T-helper 1 cell treated with Interleukin-12 subunit alpha and Interleukin-12 subunit beta and Interleukin-4 antibody, amounts not matched to agents 30 μg/mL and 1 μg/mL, for 36 hours (primary cell): ENCODE measurements at regions not wholly inside any gene's neighbourhood (a gene's known extent, or its start where the extent isn't known, plus 50 kb on each side); places are given as distances from the start of the nearest gene placed in this dataset.

Experiments used
- H3K27ac Mint-ChIP-seq: one replicate; pipeline ENCODE4 v1.8.0; 2021; ENCODE audit warnings: mild to moderate bottlenecking, mixed read lengths
- H3K27me3 Mint-ChIP-seq: one replicate; pipeline ENCODE4 v1.8.0; 2021; ENCODE audit warnings: low read depth, mixed read lengths
- H3K36me3 Mint-ChIP-seq: one replicate; pipeline ENCODE4 v1.8.0; 2021; ENCODE audit warnings: low read depth, mixed read lengths
- H3K4me1 Mint-ChIP-seq: one replicate; pipeline ENCODE4 v1.8.0; 2021; ENCODE audit warnings: low read depth, mixed read lengths
- H3K4me3 Mint-ChIP-seq: one replicate; pipeline ENCODE4 v1.8.0; 2021; ENCODE audit warnings: mild to moderate bottlenecking, moderate library complexity, mixed read lengths
- H3K9me3 Mint-ChIP-seq: one replicate; pipeline ENCODE4 v1.8.0; 2021; ENCODE audit warnings: mixed read lengths

DNA sequence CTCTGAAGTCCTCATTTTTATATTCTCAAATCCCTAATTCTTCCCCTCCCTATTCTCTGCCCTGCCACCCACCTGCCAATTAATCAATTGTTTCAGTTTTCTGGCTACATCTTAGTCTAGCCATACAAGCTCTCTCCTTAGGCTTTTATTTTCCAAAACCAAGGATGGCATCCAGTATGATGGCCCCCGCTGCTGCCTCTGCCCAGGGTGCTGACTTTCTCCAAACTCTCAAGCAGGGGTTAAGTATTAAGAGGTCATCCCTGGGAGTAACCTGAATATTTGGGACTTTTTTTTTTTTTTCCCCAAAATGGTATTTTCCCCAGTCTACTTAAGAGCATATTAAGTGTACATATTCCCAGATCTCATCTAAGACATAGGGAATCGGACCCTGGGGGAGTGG is 183.8 kb downstream of the DHX35 start:
- H3K9me3 Mint-ChIP-seq: no peaks in the 10 kb centered on the region
- H3K4me1 Mint-ChIP-seq: peaks cover 1% of the 10 kb centered on the region
- H3K27me3 Mint-ChIP-seq: no peaks in the 10 kb centered on the region
- no peaks in the 10 kb centered on the region for H3K36me3 Mint-ChIP-seq
- H3K4me3 Mint-ChIP-seq: no peak overlapping the region
- H3K27ac Mint-ChIP-seq: no peak overlapping the region

DNA sequence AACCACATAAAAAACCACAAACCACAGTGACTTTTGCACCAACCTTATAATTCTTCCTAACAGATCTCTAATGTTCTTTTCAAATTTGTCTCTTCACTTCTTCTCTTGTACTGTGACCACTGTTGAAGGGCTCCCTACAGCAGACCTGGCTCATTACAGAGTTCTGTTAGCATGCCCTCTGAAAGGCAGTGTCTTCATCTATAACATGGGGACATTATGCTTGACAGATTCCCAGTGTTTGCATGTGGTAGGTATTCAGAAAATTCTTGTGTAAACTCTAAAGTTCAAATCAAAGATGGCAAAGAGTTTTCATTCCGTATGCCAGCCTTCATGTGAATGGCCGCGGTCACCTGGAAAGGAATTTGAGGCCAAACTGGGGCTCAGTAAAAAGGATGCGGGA is 182.6 kb downstream of the DHX35 start:
- Mint-ChIP-seq H3K9me3 (no peaks in the 10 kb centered on the region), H3K27ac (no peak overlapping the region), H3K27me3 (peaks cover 3% of the 10 kb centered on the region), H3K4me1 (peaks cover 1% of the 10 kb centered on the region), H3K4me3 (no peak overlapping the region), H3K36me3 (no peaks in the 10 kb centered on the region)

DNA sequence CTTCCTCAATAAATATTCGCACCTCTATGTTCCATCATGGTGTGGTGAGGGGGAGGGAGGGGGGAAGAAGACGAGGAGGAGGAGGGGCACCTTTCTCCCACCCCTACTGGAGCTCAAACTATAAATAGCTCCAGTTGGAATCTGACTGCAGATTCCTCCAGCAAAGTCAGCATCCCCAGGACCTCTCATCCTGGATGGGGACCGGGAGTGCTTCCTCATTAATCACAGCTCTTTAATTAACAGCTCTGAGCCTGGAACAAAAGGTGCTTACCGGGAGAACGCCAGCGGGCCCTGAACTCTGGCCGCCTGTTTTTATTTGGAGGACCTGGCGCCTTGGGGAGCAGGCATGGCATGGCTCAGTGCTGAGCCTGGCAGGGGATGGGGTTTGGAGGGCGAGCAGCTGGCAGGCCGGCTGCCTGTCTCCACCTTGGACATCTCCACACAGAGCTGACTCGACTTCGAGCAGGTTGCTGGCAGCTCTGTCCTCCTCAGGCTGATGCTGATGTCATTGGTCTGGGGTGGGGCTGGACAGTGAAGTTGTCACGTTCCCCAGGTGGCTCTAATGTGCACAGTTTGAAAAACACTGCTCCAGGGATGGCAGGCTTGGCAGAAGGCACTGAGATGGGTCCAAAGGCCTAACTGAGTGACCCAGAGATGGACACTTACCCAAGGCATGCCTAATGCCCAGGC is 180.4 kb downstream of the DHX35 start:
- no peak overlapping the region for H3K4me3 Mint-ChIP-seq
- H3K27ac Mint-ChIP-seq: no peak overlapping the region
- no peaks in the 10 kb centered on the region for H3K9me3 Mint-ChIP-seq
- H3K36me3 Mint-ChIP-seq: no peaks in the 10 kb centered on the region
- H3K4me1 Mint-ChIP-seq: peaks cover 1% of the 10 kb centered on the region
- peaks cover 3% of the 10 kb centered on the region for H3K27me3 Mint-ChIP-seq

DNA sequence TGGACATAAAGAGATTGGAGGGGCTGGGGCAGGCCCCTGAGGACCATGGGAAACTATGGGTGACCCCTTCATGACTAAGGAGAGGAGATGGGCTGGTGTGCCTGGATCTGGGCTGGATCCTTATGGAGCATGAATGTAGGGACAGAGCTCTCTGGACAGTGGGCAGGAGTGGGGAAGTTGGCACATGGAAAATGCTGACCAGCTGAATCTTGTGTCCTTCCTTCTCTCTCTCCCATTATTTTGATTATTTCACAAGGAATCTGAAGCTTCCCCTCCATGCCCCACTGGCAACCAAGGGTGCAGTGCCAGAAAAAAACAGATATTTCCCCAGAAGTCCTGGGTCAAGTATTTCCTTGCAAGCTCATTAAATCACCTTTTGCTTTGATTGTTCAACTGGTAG is 175.2 kb downstream of the DHX35 start:
- H3K4me1 Mint-ChIP-seq: no peaks in the 10 kb centered on the region
- no peaks in the 10 kb centered on the region for H3K9me3 Mint-ChIP-seq
- H3K27ac Mint-ChIP-seq: no peak overlapping the region
- no peaks in the 10 kb centered on the region for H3K36me3 Mint-ChIP-seq
- peaks cover 3% of the 10 kb centered on the region for H3K27me3 Mint-ChIP-seq
- no peak overlapping the region for H3K4me3 Mint-ChIP-seq

DNA sequence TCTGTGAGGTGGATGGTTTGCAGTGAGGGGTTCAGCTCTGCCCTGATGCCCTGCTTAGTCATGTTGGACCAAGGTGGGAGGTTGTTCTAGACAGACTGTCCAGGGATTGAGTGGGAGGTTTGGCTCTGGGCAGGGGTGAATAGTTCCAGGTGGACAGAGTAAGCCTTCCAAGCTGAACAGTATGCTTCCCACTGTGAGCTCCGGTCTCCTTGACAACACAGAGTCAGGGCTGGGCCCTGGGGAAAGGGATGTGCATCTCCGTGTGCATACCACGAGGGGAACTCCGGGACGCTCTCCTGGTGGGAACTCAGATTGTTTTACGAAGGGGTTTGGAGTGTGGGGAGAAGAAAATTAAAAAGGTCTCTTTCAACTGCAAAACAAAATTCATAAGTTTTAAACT is 174.7 kb downstream of the DHX35 start:
- H3K27me3 Mint-ChIP-seq: peaks cover 3% of the 10 kb centered on the region
- no peaks in the 10 kb centered on the region for H3K4me1 Mint-ChIP-seq
- H3K27ac Mint-ChIP-seq: no peak overlapping the region
- no peaks in the 10 kb centered on the region for H3K36me3 Mint-ChIP-seq
- H3K9me3 Mint-ChIP-seq: no peaks in the 10 kb centered on the region
- no peak overlapping the region for H3K4me3 Mint-ChIP-seq

DNA sequence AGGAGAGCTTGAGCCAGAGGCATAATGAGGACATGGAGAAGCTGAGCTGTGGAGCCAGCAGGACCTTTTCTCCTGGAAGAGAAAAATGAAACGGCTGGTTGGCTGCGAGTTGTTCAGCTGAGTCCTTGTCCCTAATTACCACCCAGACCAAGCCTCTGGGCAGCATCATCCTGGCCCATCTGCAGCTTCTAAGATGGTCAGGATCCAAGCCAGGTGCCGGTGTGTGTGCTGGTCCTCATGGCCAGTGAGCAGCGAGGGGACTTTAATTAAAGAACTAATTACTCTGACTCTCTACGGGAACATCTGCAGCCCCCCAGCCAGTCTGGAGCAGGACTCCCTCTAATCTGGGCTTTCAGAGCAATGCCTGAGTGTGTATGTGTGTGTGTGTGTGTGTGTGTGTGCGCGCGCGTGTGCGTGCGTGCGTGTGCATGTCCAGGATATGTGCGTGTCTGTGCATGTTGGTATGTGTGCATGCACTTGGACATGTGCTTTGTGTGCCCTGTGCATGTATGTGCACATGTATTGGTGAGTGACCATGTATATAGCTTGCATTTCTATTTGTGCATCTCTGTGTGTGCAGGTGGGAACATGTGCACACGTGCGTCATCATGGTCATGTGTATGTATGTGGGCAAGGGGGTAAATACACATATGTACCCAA is 173.9 kb downstream of the DHX35 start:
- Mint-ChIP-seq H3K4me3 (no peak overlapping the region), H3K4me1 (no peaks in the 10 kb centered on the region), H3K27me3 (peaks cover 3% of the 10 kb centered on the region), H3K9me3 (no peaks in the 10 kb centered on the region), H3K36me3 (no peaks in the 10 kb centered on the region), H3K27ac (no peak overlapping the region)

DNA sequence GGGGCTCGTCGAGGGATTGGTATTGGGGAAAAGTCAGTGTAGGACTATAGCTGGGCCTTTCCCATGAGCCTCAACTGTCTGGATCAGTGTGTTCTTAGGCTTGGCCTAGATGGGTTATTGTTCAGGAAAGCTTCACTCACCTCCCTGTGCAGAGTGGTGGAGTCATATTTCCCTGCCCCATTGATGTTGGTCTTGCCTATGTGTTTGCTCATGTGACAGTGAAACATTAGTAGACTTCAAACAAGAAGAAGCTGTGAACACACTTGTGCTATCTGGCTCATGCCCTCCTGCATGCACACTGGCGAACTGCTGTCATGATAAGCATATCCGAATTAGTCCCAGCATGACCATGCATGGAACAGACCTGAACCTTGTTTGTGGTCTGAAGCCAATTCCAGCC is 171.1 kb downstream of the DHX35 start:
- Mint-ChIP-seq H3K4me1 (no peaks in the 10 kb centered on the region), H3K9me3 (no peaks in the 10 kb centered on the region), H3K36me3 (no peaks in the 10 kb centered on the region), H3K27ac (no peak overlapping the region), H3K27me3 (no peaks in the 10 kb centered on the region), H3K4me3 (no peak overlapping the region)

DNA sequence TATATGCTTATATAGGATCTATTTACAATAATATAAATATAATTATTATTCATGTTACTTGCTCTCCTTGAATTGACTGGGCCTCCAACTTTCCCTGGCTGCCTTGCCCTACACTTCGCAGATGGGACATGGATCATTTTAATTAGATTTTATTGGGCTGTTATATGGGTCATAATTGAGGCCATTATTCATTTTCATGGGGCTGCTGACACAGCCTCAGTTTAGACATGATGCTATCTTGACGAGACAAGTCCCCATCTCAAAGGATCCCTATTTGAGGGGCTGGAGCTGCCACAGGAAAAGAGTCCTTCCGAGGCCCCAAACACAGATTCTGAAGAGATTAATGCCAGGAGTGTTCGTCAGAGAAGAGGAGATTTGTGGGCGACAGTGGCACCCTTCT is 170.4 kb downstream of the DHX35 start:
- Mint-ChIP-seq H3K4me3 (no peak overlapping the region), H3K36me3 (no peaks in the 10 kb centered on the region), H3K4me1 (no peaks in the 10 kb centered on the region), H3K27ac (no peak overlapping the region), H3K27me3 (no peaks in the 10 kb centered on the region), H3K9me3 (no peaks in the 10 kb centered on the region)

DNA sequence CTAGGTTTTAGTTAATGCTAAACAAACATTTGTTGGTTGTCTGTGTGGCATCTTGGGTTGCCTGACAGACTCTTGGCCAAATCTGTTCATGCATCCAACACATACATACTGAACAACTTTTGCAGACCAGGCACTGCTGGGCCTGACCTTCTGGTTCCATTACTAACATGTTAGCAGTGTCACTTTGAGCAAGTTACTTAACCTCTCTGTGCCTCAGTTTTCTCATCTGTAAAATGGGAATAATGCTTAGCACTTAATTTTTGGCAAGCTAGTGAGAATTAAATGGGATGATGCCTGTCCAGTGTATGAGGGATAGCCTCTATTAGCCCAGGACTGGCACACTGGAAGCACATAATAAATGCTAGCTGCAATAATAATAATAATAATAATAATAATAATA is 169.9 kb downstream of the DHX35 start:
- no peaks in the 10 kb centered on the region for H3K27me3 Mint-ChIP-seq
- H3K4me1 Mint-ChIP-seq: no peaks in the 10 kb centered on the region
- H3K27ac Mint-ChIP-seq: no peak overlapping the region
- no peak overlapping the region for H3K4me3 Mint-ChIP-seq
- H3K9me3 Mint-ChIP-seq: no peaks in the 10 kb centered on the region
- H3K36me3 Mint-ChIP-seq: no peaks in the 10 kb centered on the region

DNA sequence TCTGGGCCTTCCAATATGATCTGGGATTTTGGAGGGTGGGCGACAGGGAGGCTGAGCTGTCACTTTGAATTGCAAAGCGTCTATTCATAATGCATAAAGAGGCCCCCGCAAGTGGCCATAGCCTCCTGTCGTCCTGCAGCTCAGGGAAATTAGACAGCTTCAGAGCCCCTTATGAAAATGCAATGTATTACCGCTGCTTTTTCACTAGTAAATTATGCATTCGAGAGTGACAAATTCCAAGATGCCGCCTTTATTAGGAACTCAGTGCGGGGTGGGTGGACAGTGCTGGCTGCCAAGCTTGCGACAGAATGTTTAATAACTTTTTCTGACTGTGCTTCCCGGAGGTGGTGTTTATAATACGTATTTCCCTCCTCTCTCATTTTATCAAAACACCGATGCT is 168.5 kb downstream of the DHX35 start:
- no peaks in the 10 kb centered on the region for H3K9me3 Mint-ChIP-seq

DNA sequence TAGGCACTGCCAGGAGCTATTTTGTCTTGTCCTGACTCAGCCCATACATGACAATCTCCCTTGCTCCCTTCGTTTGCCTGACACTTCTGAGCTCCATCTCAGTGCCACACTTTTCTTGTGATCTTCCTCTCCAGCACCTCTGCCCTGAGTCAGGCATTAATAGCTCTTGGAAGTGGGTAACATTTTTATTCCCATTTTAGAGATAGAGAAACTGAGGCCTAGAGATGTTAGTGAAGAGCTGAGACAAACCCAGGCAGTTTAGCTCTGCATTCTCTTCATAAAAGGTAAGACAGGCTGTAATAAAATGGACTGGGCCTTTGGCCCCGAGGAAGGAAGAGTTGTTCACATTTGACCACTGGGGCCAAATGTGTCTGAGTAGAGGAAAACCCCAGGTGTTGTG is 167.4 kb downstream of the DHX35 start:
- H3K27me3 Mint-ChIP-seq: no peaks in the 10 kb centered on the region
- H3K36me3 Mint-ChIP-seq: no peaks in the 10 kb centered on the region
- H3K27ac Mint-ChIP-seq: no peak overlapping the region
- H3K4me1 Mint-ChIP-seq: no peaks in the 10 kb centered on the region
- no peaks in the 10 kb centered on the region for H3K9me3 Mint-ChIP-seq
- no peak overlapping the region for H3K4me3 Mint-ChIP-seq

More for the DNA sequence above, 168.5 kb downstream of the DHX35 start:
- Mint-ChIP-seq H3K27me3 (no peaks in the 10 kb centered on the region), H3K4me1 (no peaks in the 10 kb centered on the region), H3K4me3 (no peak overlapping the region), H3K27ac (no peak overlapping the region), H3K36me3 (no peaks in the 10 kb centered on the region)

DNA sequence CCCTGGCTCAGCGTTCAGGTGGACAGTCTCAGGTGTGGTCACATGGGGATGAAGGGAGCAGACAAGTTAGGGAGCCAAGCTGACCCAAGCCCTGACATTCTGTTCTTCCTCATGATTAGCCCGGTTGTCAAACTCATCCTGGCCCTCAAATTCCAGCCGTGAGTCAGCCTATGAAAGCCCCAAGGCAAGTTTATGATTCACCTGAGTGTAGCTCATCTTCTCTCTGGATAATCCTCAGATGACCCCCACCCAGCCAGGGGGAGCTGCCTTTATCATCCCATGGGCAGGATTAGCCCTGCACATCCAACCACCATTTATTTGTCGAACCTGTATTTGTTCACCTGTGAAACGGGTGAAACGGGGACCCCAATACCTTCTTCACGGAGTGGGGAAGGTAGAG is 161.9 kb downstream of the DHX35 start:
- H3K27me3 Mint-ChIP-seq: peaks cover 3% of the 10 kb centered on the region
- no peaks in the 10 kb centered on the region for H3K9me3 Mint-ChIP-seq

DNA sequence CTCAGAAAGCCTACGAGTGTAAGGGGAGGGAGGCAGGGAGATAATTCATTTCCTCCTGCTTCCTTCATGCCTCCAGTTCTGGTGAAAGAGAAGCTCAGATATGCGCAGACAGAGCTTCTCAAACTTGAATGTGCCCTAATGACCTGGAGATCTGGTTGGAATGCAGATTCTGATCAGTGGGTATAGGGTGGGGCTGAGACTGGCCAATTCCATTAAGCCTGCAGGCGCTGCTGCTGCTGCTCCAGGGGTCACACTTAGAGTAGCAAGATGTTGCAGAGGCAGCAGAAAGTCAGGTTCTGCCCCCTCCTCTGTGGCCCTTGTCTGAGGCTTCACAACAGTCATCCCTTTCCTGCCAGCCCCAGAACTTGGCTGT is 161.0 kb downstream of the DHX35 start:
- no peaks in the 10 kb centered on the region for H3K9me3 Mint-ChIP-seq
- peaks cover 3% of the 10 kb centered on the region for H3K27me3 Mint-ChIP-seq
- H3K36me3 Mint-ChIP-seq: no peaks in the 10 kb centered on the region
- no peak overlapping the region for H3K27ac Mint-ChIP-seq
- no peaks in the 10 kb centered on the region for H3K4me1 Mint-ChIP-seq
- no peak overlapping the region for H3K4me3 Mint-ChIP-seq

More for the DNA sequence above, 161.9 kb downstream of the DHX35 start:
- H3K27ac Mint-ChIP-seq: no peak overlapping the region
- no peaks in the 10 kb centered on the region for H3K4me1 Mint-ChIP-seq
- no peak overlapping the region for H3K4me3 Mint-ChIP-seq
- H3K36me3 Mint-ChIP-seq: no peaks in the 10 kb centered on the region

DNA sequence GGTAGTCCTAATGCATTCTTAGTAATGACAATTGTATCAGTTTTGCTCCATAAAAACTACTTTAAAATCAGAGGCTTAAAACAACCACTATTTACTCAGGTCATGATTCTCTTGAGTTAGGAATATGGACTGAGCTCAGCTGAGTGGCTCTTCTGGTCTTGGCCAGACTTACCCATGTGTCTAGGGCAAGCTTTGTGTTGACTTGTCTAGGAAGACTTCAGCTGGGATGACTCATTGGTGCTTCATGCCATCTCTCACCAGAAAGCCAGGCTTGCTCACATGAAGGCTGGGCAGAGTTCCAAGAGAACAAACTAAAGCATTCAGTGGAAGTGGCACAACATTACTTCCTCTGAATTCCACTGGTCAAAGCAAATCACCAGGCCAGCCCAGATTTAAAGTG is 155.3 kb downstream of the DHX35 start:
- Mint-ChIP-seq H3K4me1 (no peaks in the 10 kb centered on the region), H3K4me3 (no peak overlapping the region), H3K9me3 (no peaks in the 10 kb centered on the region), H3K27ac (no peak overlapping the region), H3K27me3 (peaks cover 14% of the 10 kb centered on the region), H3K36me3 (no peaks in the 10 kb centered on the region)

DNA sequence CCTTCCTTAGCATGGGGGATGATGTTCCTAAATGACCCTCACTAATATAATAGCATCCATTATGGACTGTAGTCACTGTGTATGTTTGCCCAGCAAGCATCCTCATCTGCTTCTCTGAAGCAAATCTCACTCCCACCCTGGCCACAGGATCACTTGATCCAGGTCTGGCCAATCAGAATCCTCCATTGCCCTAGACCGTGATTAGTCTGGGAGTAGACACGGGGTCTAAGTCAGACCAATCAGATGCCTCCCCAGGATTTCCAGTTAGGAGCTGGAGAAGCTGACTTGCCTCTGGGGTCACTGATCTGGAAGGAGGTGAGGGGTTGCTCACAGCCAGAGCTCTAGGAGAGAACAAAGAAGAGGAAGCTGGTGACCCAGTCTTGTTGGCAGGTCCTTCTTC is 153.9 kb downstream of the DHX35 start:
- H3K36me3 Mint-ChIP-seq: no peaks in the 10 kb centered on the region
- H3K27ac Mint-ChIP-seq: no peak overlapping the region
- H3K4me3 Mint-ChIP-seq: no peak overlapping the region
- H3K9me3 Mint-ChIP-seq: no peaks in the 10 kb centered on the region
- H3K4me1 Mint-ChIP-seq: no peaks in the 10 kb centered on the region
- H3K27me3 Mint-ChIP-seq: peaks cover 23% of the 10 kb centered on the region
